Effector memory CD4-positive, alpha-beta T cell (primary cell): ENCODE measurements at regions not wholly inside any gene's neighbourhood (a gene's known extent, or its start where the extent isn't known, plus 50 kb on each side); places are given as distances from the start of the nearest gene placed in this dataset.

Experiments
- DNase-seq, 3 donors: peaks; one replicate each; pipeline ENCODE4 v3.0.0-alpha.2; 2020
- H3K27ac ChIP-seq: 2 replicates; pipeline ENCODE4 v1.7.0; 2013; ENCODE audit warnings: mild to moderate bottlenecking, low read length, moderate library complexity; ENCODE audit not compliant: insufficient read depth, poor library complexity, severe bottlenecking
- H3K27me3 ChIP-seq: replicated peaks from 2 replicates; pipeline ENCODE4 v1.7.0; 2013; ENCODE audit warnings: mild to moderate bottlenecking, low read length; ENCODE audit not compliant: insufficient read depth, control insufficient read depth, poor library complexity, severe bottlenecking
- H3K36me3 ChIP-seq: 2 replicates; pipeline ENCODE4 v1.7.0; 2013; ENCODE audit warnings: mild to moderate bottlenecking, low read length, moderate library complexity; ENCODE audit not compliant: control insufficient read depth, insufficient read depth
- H3K4me1 ChIP-seq: 2 replicates; pipeline ENCODE4 v1.7.0; 2013; ENCODE audit warnings: low read length, mild to moderate bottlenecking; ENCODE audit not compliant: control insufficient read depth, insufficient read depth, poor library complexity, severe bottlenecking
- H3K4me3 ChIP-seq: 2 replicates; pipeline ENCODE4 v1.7.0; 2013; ENCODE audit warnings: low read length, low read depth, mild to moderate bottlenecking; ENCODE audit not compliant: insufficient read depth, poor library complexity, severe bottlenecking
- H3K9me3 ChIP-seq: 2 replicates; pipeline ENCODE4 v1.7.0; 2013; ENCODE audit warnings: mild to moderate bottlenecking, low read length, moderate library complexity; ENCODE audit not compliant: control insufficient read depth

GRCh38 chr2:144834363-144834762 is 314.4 kb upstream of the ZEB2 start:
- H3K9me3 ChIP-seq, result no peaks in the 10 kb centered on the region
- H3K36me3 ChIP-seq, result no peaks in the 10 kb centered on the region
- no peaks in the 10 kb centered on the region for H3K4me1 ChIP-seq
- no peak for DNase-seq
- H3K4me3 ChIP-seq, result no peak overlapping the region
- H3K27ac ChIP-seq, result no peak overlapping the region
- no peaks in the 10 kb centered on the region for H3K27me3 ChIP-seq

DNA sequence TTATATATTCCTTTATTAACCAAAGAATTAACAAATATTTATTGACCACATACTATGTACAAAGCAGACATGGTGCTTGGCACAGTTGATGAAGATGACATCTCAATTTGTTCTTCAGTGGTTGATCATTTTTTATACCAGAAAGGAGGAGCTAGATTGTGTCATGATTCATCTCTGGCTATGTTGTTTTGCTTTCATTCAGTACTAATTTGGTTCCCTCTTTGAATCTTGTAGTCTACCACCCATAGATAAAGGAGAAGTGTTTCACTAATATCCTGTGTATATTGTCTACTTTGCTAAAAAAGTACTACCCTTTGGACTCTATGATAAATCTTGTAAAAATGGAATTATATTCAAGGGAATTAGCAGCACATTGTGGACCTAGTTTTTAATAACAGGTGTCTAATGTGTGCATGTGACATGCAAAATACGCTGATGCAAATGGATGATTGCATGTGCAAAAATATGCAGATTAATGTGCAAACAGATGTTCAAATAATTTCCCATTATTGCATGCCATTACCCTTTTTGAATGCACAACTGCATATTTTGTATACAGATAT is 313.2 kb upstream of the ZEB2 start:
- Histone ChIP-seq H3K9me3 (no peaks in the 10 kb centered on the region), H3K36me3 (no peaks in the 10 kb centered on the region), H3K27ac (no peak overlapping the region), H3K4me1 (no peaks in the 10 kb centered on the region), H3K27me3 (no peaks in the 10 kb centered on the region), H3K4me3 (no peak overlapping the region)
- DNase-seq, result no peak

GRCh38 chr2:144832048-144832447 is 312.1 kb upstream of the ZEB2 start:
- Histone ChIP-seq H3K4me3 (no peak overlapping the region), H3K9me3 (no peaks in the 10 kb centered on the region), H3K4me1 (no peaks in the 10 kb centered on the region), H3K36me3 (no peaks in the 10 kb centered on the region), H3K27ac (no peak overlapping the region), H3K27me3 (no peaks in the 10 kb centered on the region)
- DNase-seq, result no peak

- Histone ChIP-seq H3K4me3 (no peak overlapping the region), H3K4me1 (no peaks in the 10 kb centered on the region), H3K27me3 (no peaks in the 10 kb centered on the region), H3K9me3 (no peaks in the 10 kb centered on the region), H3K27ac (no peak overlapping the region), H3K36me3 (no peaks in the 10 kb centered on the region)
- no peak for DNase-seq
These were observed 310.6 kb upstream of the ZEB2 start for GRCh38 chr2:144830543-144830942.

- H3K27ac ChIP-seq, result no peak overlapping the region
- no peak for DNase-seq
- H3K4me1 ChIP-seq, result no peaks in the 10 kb centered on the region
- H3K36me3 ChIP-seq, result no peaks in the 10 kb centered on the region
- H3K4me3 ChIP-seq, result no peak overlapping the region
- H3K9me3 ChIP-seq, result no peaks in the 10 kb centered on the region
- H3K27me3 ChIP-seq, result no peaks in the 10 kb centered on the region
These were observed 307.5 kb upstream of the ZEB2 start for GRCh38 chr2:144827404-144827803.

- Histone ChIP-seq H3K27ac (no peak overlapping the region), H3K4me1 (no peaks in the 10 kb centered on the region), H3K9me3 (no peaks in the 10 kb centered on the region), H3K27me3 (no peaks in the 10 kb centered on the region), H3K36me3 (no peaks in the 10 kb centered on the region), H3K4me3 (no peak overlapping the region)
- DNase-seq, result no peak
These were observed 306.2 kb upstream of the ZEB2 start for GRCh38 chr2:144826105-144826504.

GRCh38 chr2:144825331-144826020 is 305.6 kb upstream of the ZEB2 start:
- Histone ChIP-seq H3K9me3 (no peaks in the 10 kb centered on the region), H3K4me1 (no peaks in the 10 kb centered on the region)

GRCh38 chr2:144824306-144825080 is 304.6 kb upstream of the ZEB2 start:
- Histone ChIP-seq H3K27me3 (no peaks in the 10 kb centered on the region), H3K9me3 (no peaks in the 10 kb centered on the region), H3K36me3 (no peaks in the 10 kb centered on the region), H3K4me3 (no peak overlapping the region), H3K4me1 (no peaks in the 10 kb centered on the region), H3K27ac (no peak overlapping the region)
- no peak for DNase-seq

More at GRCh38 chr2:144825331-144826020, 305.6 kb upstream of the ZEB2 start:
- H3K27ac ChIP-seq, result no peak overlapping the region
- DNase-seq, result no peak
- H3K36me3 ChIP-seq, result no peaks in the 10 kb centered on the region
- no peak overlapping the region for H3K4me3 ChIP-seq
- H3K27me3 ChIP-seq, result no peaks in the 10 kb centered on the region

- DNase-seq, result no peak
- Histone ChIP-seq H3K27me3 (no peaks in the 10 kb centered on the region), H3K4me3 (no peak overlapping the region), H3K36me3 (no peaks in the 10 kb centered on the region), H3K27ac (no peak overlapping the region), H3K9me3 (no peaks in the 10 kb centered on the region), H3K4me1 (no peaks in the 10 kb centered on the region)
These were observed 303.0 kb upstream of the ZEB2 start for GRCh38 chr2:144822966-144823365.

GRCh38 chr2:144812288-144812687 is 292.4 kb upstream of the ZEB2 start:
- Histone ChIP-seq H3K9me3 (no peaks in the 10 kb centered on the region), H3K36me3 (no peaks in the 10 kb centered on the region), H3K4me1 (no peaks in the 10 kb centered on the region), H3K27ac (no peak overlapping the region), H3K4me3 (no peak overlapping the region), H3K27me3 (no peaks in the 10 kb centered on the region)
- no peak for DNase-seq
